ENCODE measurements at regions not wholly inside any gene's neighbourhood (a gene's known extent, or its start where the extent isn't known, plus 50 kb on each side); places are given as distances from the start of the nearest gene placed in this dataset.
"Not testable (repeated sequence)": the region's sequence is repeated elsewhere in the genome, so short reads cannot be mapped to it uniquely, and the experiment has no call there.

- not testable (repeated sequence) for TF ChIP-seq CTCF, POLR2A (IDR thresholded peaks at IDR 0.05)
Measured at GRCh38 chr20:46788763-46789091, 79.3 kb downstream of the SLC2A10 start.
